H1 (cell line): ENCODE measurements at regions not wholly inside any gene's neighbourhood (a gene's known extent, or its start where the extent isn't known, plus 50 kb on each side); places are given as distances from the start of the nearest gene placed in this dataset.

Source experiments
- SIRT6 ChIP-seq: IDR thresholded peaks from one replicate; pipeline ENCODE4 v1.7.1; 2012; ENCODE audit warnings: low read length, inconsistent platforms
- SP4 ChIP-seq: IDR thresholded peaks from 2 replicates; pipeline ENCODE4 v1.6.1; 2012; ENCODE audit warnings: low read length, inconsistent platforms
- TF ChIP-seq, protein P1 (sequence below): fragments of 300-600 bp; sonication (generic); IDR thresholded peaks from 2 replicates; pipeline ENCODE4 v1.7.1; 2012; ENCODE audit warnings: low read length, moderate library complexity, mild to moderate bottlenecking, inconsistent platforms; ENCODE audit not compliant: insufficient replicate concordance
- TF ChIP-seq, protein P2 (sequence below), 3 experiments: IDR thresholded peaks; 1 replicate in 2 of 3; 2 replicates in 1 of 3; pipeline versions ENCODE4 v1.5.1 to v1.6.1; 2011; ENCODE audit warnings: low read length in 3 of 3, mild to moderate bottlenecking in 3 of 3, inconsistent platforms in 2 of 3, low read depth in 1 of 3, moderate library complexity in 1 of 3; ENCODE audit not compliant: insufficient read depth in 1 of 3; ENCODE audit errors: control extremely low read depth in 1 of 3
- TF ChIP-seq, protein P3 (sequence below): IDR thresholded peaks from 2 replicates; pipeline ENCODE4 v1.6.1; 2012; ENCODE audit warnings: inconsistent platforms
- TF ChIP-seq, protein P4 (sequence below): IDR thresholded peaks from 2 replicates; pipeline ENCODE4 v1.6.1; 2012; ENCODE audit warnings: low read length, inconsistent platforms

DNA sequence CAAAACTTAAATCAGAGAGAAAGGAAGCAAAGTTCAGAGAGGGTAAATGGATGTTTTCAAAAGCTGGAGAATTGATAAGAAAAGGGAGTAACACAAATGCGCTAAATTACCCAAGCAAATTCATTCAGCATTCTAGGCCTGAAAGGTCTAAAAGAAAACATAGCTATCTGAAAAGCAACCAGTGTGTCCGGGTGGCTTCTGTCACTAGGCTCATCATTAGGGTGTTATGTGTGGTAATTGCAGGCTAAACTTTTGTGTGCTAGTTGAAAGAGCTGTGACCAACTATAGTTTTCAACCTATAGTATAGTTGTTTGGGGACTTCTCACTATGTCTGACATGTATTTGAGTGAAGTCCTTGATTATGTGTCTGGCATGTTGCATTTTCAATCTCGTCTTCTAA lies 839.6 kb upstream of the ZEB2 start (continued):
- TF ChIP-seq, protein P1, sequence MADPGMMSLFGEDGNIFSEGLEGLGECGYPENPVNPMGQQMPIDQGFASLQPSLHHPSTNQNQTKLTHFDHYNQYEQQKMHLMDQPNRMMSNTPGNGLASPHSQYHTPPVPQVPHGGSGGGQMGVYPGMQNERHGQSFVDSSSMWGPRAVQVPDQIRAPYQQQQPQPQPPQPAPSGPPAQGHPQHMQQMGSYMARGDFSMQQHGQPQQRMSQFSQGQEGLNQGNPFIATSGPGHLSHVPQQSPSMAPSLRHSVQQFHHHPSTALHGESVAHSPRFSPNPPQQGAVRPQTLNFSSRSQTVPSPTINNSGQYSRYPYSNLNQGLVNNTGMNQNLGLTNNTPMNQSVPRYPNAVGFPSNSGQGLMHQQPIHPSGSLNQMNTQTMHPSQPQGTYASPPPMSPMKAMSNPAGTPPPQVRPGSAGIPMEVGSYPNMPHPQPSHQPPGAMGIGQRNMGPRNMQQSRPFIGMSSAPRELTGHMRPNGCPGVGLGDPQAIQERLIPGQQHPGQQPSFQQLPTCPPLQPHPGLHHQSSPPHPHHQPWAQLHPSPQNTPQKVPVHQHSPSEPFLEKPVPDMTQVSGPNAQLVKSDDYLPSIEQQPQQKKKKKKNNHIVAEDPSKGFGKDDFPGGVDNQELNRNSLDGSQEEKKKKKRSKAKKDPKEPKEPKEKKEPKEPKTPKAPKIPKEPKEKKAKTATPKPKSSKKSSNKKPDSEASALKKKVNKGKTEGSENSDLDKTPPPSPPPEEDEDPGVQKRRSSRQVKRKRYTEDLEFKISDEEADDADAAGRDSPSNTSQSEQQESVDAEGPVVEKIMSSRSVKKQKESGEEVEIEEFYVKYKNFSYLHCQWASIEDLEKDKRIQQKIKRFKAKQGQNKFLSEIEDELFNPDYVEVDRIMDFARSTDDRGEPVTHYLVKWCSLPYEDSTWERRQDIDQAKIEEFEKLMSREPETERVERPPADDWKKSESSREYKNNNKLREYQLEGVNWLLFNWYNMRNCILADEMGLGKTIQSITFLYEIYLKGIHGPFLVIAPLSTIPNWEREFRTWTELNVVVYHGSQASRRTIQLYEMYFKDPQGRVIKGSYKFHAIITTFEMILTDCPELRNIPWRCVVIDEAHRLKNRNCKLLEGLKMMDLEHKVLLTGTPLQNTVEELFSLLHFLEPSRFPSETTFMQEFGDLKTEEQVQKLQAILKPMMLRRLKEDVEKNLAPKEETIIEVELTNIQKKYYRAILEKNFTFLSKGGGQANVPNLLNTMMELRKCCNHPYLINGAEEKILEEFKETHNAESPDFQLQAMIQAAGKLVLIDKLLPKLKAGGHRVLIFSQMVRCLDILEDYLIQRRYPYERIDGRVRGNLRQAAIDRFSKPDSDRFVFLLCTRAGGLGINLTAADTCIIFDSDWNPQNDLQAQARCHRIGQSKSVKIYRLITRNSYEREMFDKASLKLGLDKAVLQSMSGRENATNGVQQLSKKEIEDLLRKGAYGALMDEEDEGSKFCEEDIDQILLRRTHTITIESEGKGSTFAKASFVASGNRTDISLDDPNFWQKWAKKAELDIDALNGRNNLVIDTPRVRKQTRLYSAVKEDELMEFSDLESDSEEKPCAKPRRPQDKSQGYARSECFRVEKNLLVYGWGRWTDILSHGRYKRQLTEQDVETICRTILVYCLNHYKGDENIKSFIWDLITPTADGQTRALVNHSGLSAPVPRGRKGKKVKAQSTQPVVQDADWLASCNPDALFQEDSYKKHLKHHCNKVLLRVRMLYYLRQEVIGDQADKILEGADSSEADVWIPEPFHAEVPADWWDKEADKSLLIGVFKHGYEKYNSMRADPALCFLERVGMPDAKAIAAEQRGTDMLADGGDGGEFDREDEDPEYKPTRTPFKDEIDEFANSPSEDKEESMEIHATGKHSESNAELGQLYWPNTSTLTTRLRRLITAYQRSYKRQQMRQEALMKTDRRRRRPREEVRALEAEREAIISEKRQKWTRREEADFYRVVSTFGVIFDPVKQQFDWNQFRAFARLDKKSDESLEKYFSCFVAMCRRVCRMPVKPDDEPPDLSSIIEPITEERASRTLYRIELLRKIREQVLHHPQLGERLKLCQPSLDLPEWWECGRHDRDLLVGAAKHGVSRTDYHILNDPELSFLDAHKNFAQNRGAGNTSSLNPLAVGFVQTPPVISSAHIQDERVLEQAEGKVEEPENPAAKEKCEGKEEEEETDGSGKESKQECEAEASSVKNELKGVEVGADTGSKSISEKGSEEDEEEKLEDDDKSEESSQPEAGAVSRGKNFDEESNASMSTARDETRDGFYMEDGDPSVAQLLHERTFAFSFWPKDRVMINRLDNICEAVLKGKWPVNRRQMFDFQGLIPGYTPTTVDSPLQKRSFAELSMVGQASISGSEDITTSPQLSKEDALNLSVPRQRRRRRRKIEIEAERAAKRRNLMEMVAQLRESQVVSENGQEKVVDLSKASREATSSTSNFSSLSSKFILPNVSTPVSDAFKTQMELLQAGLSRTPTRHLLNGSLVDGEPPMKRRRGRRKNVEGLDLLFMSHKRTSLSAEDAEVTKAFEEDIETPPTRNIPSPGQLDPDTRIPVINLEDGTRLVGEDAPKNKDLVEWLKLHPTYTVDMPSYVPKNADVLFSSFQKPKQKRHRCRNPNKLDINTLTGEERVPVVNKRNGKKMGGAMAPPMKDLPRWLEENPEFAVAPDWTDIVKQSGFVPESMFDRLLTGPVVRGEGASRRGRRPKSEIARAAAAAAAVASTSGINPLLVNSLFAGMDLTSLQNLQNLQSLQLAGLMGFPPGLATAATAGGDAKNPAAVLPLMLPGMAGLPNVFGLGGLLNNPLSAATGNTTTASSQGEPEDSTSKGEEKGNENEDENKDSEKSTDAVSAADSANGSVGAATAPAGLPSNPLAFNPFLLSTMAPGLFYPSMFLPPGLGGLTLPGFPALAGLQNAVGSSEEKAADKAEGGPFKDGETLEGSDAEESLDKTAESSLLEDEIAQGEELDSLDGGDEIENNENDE: no peak
- TF ChIP-seq SIRT6: no peak
- TF ChIP-seq, protein P2, sequence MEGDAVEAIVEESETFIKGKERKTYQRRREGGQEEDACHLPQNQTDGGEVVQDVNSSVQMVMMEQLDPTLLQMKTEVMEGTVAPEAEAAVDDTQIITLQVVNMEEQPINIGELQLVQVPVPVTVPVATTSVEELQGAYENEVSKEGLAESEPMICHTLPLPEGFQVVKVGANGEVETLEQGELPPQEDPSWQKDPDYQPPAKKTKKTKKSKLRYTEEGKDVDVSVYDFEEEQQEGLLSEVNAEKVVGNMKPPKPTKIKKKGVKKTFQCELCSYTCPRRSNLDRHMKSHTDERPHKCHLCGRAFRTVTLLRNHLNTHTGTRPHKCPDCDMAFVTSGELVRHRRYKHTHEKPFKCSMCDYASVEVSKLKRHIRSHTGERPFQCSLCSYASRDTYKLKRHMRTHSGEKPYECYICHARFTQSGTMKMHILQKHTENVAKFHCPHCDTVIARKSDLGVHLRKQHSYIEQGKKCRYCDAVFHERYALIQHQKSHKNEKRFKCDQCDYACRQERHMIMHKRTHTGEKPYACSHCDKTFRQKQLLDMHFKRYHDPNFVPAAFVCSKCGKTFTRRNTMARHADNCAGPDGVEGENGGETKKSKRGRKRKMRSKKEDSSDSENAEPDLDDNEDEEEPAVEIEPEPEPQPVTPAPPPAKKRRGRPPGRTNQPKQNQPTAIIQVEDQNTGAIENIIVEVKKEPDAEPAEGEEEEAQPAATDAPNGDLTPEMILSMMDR (IDR thresholded peaks at IDR 0.05; ENCODE audit: control extremely low read depth in 1 of 3, insufficient read depth in 1 of 3, low read depth in 1 of 3, low read length in 3 of 3): no peak
- TF ChIP-seq SP4: no peak
- TF ChIP-seq, protein P3, sequence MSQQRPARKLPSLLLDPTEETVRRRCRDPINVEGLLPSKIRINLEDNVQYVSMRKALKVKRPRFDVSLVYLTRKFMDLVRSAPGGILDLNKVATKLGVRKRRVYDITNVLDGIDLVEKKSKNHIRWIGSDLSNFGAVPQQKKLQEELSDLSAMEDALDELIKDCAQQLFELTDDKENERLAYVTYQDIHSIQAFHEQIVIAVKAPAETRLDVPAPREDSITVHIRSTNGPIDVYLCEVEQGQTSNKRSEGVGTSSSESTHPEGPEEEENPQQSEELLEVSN: no peak
- TF ChIP-seq, protein P4, sequence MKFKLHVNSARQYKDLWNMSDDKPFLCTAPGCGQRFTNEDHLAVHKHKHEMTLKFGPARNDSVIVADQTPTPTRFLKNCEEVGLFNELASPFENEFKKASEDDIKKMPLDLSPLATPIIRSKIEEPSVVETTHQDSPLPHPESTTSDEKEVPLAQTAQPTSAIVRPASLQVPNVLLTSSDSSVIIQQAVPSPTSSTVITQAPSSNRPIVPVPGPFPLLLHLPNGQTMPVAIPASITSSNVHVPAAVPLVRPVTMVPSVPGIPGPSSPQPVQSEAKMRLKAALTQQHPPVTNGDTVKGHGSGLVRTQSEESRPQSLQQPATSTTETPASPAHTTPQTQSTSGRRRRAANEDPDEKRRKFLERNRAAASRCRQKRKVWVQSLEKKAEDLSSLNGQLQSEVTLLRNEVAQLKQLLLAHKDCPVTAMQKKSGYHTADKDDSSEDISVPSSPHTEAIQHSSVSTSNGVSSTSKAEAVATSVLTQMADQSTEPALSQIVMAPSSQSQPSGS: no peak
